ENCODE measurements at regions not wholly inside any gene's neighbourhood (a gene's known extent, or its start where the extent isn't known, plus 50 kb on each side); places are given as distances from the start of the nearest gene placed in this dataset.

DNA sequence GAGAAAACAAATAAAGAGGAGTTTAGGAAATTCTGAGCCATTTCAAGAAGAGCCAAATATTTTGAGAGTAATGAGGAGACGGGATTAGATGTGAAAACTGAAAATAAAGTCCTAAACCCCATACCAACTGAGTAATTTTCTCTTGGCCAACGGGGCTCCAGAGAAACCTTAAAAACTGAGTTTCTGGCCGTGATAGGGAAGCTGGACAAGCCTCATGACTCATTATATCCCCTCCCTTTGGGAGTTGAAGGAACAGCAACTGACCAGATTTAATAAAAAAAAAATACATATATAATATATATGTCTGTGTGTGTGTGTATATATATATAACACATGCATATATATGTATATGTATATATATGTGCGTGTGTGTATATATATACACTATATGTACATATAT, 119.6 kb downstream of the PRDM9 start:
- TF ChIP-seq, protein P1, sequence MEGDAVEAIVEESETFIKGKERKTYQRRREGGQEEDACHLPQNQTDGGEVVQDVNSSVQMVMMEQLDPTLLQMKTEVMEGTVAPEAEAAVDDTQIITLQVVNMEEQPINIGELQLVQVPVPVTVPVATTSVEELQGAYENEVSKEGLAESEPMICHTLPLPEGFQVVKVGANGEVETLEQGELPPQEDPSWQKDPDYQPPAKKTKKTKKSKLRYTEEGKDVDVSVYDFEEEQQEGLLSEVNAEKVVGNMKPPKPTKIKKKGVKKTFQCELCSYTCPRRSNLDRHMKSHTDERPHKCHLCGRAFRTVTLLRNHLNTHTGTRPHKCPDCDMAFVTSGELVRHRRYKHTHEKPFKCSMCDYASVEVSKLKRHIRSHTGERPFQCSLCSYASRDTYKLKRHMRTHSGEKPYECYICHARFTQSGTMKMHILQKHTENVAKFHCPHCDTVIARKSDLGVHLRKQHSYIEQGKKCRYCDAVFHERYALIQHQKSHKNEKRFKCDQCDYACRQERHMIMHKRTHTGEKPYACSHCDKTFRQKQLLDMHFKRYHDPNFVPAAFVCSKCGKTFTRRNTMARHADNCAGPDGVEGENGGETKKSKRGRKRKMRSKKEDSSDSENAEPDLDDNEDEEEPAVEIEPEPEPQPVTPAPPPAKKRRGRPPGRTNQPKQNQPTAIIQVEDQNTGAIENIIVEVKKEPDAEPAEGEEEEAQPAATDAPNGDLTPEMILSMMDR (conservative IDR thresholded peaks at IDR 0.05) = no peak
- no peak for TF ChIP-seq EZH2 (IDR thresholded peaks at IDR 0.05; ENCODE audit: low read depth)

Measured in PC-9 (cell line).